T-helper 2 cell treated with Interferon-gamma antibody and Interleukin-4, amounts not matched to agents 100 ng/mL and 5 ng/mL, for 36 hours (primary cell): ENCODE measurements at regions not wholly inside any gene's neighbourhood (a gene's known extent, or its start where the extent isn't known, plus 50 kb on each side); places are given as distances from the start of the nearest gene placed in this dataset.

ENCODE experiments used
- intact Hi-C: fragments of 100-400 bp; cut with micrococcal nuclease; formaldehyde crosslinking; loops from one replicate; pipeline ENCODE4 v1.15.1; 2023

GRCh38 chr15:47184908-47185801 is 532.1 kb upstream of the SEMA6D start:
- intact Hi-C loops: no loop called here

- intact Hi-C loops: no loop called here
Measured at GRCh38 chr15:47186075-47186474, 531.2 kb upstream of the SEMA6D start.

DNA sequence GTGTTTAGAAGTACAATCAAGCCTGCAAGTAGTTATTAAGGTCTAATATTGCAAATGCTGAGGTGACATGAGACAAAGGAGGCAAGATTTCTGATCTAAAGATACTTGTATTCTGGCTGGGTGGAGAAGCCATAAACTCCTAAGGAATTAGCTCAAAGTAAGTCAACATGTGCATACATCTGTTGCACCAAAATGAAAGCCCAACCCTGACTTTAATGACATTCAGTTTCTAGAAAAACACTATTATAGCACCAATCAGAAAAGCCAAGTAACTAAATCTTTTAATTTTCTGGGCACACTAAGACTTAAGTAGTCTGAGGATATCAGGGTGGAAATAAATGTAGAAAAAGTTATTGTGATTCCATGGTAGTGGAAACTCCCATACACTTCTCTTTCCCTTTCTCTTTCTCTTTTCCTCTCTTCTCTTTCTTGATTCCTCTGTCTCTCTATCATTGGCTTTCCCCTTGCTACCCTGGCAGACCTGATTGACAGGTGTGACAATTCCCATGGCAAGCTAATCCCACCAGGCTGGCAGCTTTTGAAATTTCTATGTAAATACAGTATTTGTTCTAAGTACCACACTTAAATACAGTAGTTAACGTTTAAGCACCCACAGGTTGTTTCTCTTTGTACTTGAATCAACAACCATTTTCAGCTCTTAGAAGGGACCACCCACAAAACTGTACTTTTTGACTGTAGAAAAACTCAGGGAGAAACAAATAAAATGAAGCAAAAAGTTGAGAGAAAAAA is 528.4 kb upstream of the SEMA6D start:
- intact Hi-C loops: no loop called here

DNA sequence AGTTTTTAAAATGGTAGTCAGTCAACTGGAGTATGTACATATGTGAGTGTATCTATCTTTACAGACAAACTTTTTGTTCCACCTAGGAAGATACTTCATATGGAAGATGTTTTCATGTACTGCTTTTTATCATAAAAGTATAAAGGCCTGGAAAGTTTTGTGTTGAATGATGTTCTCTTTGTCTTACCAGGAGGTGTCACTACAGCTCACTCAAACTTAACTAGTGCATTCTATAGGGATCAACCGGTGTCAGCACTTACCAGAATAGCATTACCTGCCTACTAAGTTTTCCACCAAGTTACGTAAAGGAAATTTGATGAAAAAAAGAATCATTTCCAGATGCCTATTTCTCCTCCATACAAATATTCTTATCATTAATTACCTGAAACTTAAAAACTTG is 522.6 kb upstream of the SEMA6D start:
- intact Hi-C loops: loop anchor here (5.0 kb wide), 1 partner anchor 1093 kb away; no protein-coding TSS in a partner anchor

GRCh38 chr15:47196048-47196447 is 521.3 kb upstream of the SEMA6D start:
- intact Hi-C loops: loop anchor here (5.0 kb wide), 1 partner anchor 1091 kb away; no protein-coding TSS in a partner anchor

DNA sequence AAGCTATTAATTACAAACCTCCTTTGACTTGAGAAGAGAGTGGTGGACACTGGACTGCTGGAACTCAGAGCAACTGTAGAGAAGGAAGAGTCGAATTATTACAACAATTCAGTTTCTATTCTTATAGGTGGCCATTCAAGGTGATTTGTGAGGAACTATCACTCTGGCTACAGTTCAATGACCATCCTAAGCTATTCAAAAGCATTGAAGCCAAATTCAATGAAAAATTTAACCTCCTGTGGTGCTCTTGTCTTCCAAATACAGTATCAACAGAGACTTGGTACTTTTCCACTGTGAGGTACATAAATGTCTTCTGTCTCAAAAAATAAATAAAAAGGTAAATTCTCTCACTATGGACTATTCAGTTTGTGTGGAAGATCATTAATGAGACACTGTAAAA is 513.3 kb upstream of the SEMA6D start:
- intact Hi-C loops: no loop called here

- intact Hi-C loops: no loop called here
Measured at GRCh38 chr15:47206358-47206978, 510.8 kb upstream of the SEMA6D start.

GRCh38 chr15:47209591-47209990 is 507.7 kb upstream of the SEMA6D start:
- intact Hi-C loops: no loop called here

GRCh38 chr15:47212222-47213010 is 504.9 kb upstream of the SEMA6D start:
- intact Hi-C loops: no loop called here

GRCh38 chr15:47213883-47214282 is 503.4 kb upstream of the SEMA6D start:
- intact Hi-C loops: no loop called here

DNA sequence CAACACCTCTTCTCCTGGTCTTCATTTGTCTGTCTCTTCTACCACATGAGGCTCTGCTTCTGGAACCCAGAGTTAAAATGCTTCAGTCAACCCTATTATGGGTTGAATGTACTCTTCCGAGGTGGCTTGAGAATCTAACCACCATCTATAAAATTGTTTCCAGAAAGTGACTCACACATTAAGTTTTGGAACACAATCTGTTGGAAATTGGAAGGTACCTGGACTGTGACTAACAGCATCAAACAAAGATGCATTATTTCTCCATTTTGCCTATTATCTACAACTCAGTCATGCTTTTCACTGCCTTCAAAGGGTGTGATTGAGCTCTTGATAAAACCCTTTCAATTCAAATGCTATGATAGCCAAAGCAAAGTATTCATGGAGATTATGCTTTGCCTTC is 499.0 kb upstream of the SEMA6D start:
- intact Hi-C loops: no loop called here

DNA sequence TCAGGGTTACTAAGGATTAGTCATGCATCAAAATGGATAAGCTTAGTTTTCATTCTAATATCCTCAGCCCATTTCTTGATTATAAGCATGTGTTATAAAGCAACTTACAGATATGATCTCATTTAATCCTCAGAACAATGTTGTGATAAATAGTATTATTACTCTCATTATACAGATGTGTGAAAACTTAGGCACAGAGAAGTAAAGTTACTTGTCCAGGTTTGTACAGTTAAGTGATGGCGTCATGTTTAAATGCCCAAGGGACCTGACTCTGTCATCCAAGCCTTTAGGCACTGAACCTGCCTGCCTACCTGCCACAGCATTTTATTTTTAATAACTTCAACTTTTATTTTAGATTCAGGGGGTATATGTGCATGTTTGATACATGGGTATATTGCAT is 472.9 kb upstream of the SEMA6D start:
- intact Hi-C loops: no loop called here

DNA sequence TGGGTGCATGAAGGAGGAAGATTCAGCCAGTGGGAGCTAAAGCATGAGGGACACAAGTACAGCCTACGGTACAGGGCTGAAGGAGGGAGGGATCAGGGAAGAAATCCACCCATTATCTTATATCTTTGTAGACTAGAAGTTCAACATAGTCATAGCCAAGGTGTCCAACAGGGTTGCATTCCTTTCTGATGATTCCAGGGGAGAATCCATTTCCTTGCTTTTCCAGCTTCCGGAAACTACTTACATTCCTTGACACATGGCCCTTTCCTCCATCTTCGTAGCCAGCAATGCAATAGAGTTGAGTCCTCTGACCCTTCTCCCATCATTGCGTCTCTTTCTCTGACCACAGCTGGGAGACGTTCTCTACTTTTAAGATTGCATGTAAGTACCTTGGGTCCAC is 471.0 kb upstream of the SEMA6D start:
- intact Hi-C loops: no loop called here

- intact Hi-C loops: no loop called here
Measured at GRCh38 chr15:47258521-47258920, 458.8 kb upstream of the SEMA6D start.

- intact Hi-C loops: no loop called here
Measured at GRCh38 chr15:47265686-47266085, 451.6 kb upstream of the SEMA6D start.

DNA sequence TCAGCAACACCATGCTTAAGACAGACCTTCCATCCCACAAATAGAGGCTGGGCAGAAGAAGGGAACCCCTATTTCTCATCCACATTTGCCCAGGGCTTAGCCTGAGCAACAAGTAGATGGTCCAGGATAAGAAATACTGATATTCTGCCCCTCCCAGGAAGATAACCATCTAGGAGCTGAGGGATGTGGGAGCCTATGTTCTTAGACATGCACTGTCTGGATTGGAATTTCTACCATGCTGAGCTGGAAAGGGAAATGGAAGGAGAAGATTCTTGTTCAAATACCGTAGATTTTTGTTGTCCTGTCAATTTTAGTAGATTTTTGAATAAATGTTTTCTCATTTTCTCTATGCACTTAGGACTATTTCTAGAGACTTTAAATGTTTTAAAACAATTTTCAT is 450.7 kb upstream of the SEMA6D start:
- intact Hi-C loops: no loop called here

DNA sequence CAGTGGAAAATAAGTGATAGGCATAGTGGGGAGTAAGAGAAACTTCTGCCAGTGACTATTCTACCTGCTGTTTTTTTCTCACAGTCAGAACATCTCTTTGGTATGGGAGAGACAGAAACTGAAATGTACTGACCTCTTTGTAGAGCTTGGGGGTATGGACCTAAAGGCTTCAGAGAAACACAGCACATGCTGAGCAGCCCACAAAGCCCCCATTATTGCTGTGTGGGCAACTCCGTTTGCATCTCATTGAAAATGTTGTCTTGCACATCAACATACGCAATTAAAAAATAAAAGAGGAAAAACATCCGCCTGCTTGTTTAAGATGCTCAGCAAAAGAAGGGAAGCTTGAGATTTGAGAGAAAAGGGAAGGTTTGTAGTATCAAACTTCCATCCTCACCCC is 443.4 kb upstream of the SEMA6D start:
- intact Hi-C loops: no loop called here

GRCh38 chr15:47283246-47283645 is 434.1 kb upstream of the SEMA6D start:
- intact Hi-C loops: no loop called here

DNA sequence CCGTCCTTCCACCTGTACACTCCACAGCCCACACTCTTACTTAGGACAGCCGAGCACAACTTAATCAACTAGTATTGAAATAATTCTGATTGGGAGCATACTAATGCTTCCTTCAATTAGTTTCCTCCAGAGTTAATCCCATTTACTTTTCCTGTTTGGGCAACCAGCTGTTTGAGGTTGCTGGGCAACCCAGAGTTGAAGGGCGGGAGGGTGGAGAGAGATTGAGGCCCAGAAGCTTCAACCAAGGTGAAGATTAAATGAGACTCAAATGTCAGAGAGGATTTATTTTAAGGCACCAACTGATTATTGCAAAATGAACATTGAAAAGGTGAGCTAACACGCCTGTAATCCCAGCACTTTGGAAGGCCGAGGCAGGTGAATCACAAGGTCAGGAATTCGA is 428.5 kb upstream of the SEMA6D start:
- intact Hi-C loops: no loop called here

DNA sequence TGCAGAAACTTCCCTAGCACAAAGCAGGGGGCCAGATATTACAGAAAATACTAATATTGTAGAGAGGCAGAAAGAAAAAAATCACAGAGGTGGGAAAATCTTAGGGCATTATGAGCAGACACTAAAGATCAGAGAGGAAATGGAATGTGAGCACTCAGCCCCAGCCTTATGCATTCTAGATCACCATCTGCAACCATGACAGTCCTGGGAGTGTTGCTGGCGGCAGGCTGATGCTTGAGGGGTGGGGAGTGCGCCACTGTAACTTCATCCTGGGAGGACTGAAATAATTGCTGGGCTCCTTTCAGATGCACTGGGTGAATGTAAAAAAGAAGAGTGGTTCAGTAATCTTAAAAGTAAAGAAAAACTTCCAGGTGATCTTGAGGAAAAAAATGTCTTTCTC is 427.6 kb upstream of the SEMA6D start:
- intact Hi-C loops: no loop called here

DNA sequence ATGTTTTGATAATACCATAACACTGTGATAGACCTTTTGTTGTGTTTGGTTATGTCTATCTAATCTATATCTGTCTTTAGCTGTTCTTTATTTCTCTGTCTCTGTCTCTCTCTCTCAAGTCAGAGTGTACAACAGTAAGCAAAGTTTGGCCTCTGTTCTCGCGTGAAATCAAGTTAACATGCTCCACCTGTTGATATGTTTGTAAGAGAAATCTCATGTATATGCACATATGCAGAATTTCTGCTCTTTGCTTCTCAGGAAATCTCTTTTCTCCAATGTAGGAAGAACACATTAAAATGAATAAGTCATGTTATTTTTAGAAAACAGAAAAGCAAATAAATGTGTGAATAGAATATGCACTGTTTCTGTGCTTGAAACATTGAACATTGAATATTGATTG is 425.5 kb upstream of the SEMA6D start:
- intact Hi-C loops: no loop called here
